CD14-positive monocyte (primary cell): ENCODE measurements at regions not wholly inside any gene's neighbourhood (a gene's known extent, or its start where the extent isn't known, plus 50 kb on each side); places are given as distances from the start of the nearest gene placed in this dataset.
A peak's percentile ranks its signal among the peaks of the same experiment; 100 is the strongest.

Source experiments
- DNase-seq, 3 donors: peaks; one replicate each; pipeline ENCODE4 v3.0.0-alpha.2; 2011 to 2022
- H2AFZ ChIP-seq: 2 replicates; pipeline ENCODE4 v1.6.0; 2012; ENCODE audit warnings: mild to moderate bottlenecking, low read depth, low read length, inconsistent platforms; ENCODE audit not compliant: insufficient read depth, poor library complexity, severe bottlenecking
- H3K27ac ChIP-seq, 2 donors: 1 replicate in 1 of 2; 2 replicates in 1 of 2; pipeline ENCODE4 v1.5.1; 2012 to 2013; ENCODE audit warnings: low read length in 2 of 2, control low read depth in 1 of 2, inconsistent platforms in 1 of 2, low read depth in 1 of 2, mild to moderate bottlenecking in 1 of 2
- H3K27me3 ChIP-seq, 2 donors: one replicate each; pipeline versions ENCODE4 v1.6.0 to v1.6.1; 2011 to 2013; ENCODE audit warnings: low read length in 2 of 2; ENCODE audit not compliant: control insufficient read depth in 2 of 2, insufficient read depth in 2 of 2
- H3K36me3 ChIP-seq, 2 donors: replicated peaks in 1 of 2; 1 replicate in 1 of 2; 2 replicates in 1 of 2; pipeline versions ENCODE4 v1.5.1 to v1.6.1; 2012 to 2013; ENCODE audit warnings: low read length in 2 of 2, control low read depth in 1 of 2, inconsistent platforms in 1 of 2, mild to moderate bottlenecking in 1 of 2; ENCODE audit not compliant: insufficient read depth in 2 of 2, control insufficient read depth in 1 of 2
- H3K4me1 ChIP-seq, 2 donors: 1 replicate in 1 of 2; 2 replicates in 1 of 2; pipeline versions ENCODE4 v1.5.1 to v1.6.1; 2012 to 2013; ENCODE audit warnings: low read length in 2 of 2, control low read depth in 1 of 2, inconsistent platforms in 1 of 2, mild to moderate bottlenecking in 1 of 2, moderate library complexity in 1 of 2; ENCODE audit not compliant: insufficient read depth in 2 of 2, control insufficient read depth in 1 of 2
- H3K4me2 ChIP-seq: replicated peaks from 2 replicates; pipeline ENCODE3; 2012; ENCODE audit warnings: low read length, moderate library complexity, mild to moderate bottlenecking; ENCODE audit not compliant: poor library complexity, severe bottlenecking; ENCODE audit errors: extremely low read depth
- H3K4me3 ChIP-seq, 3 experiments: fragments of 200-600 bp in 1 of 3; sonication (generic) in 1 of 3; replicated peaks in 1 of 3; 1 replicate in 2 of 3; 2 replicates in 1 of 3; pipeline ENCODE4 v1.5.1; 2011 to 2013; ENCODE audit warnings: low read length in 3 of 3, mild to moderate bottlenecking in 3 of 3, control low read depth in 2 of 3, low read depth in 2 of 3, inconsistent platforms in 1 of 3, moderate library complexity in 1 of 3
- H3K79me2 ChIP-seq: 2 replicates; pipeline ENCODE4 v1.6.0; 2012; ENCODE audit warnings: mild to moderate bottlenecking, control low read depth, inconsistent platforms, low read length, moderate library complexity; ENCODE audit not compliant: insufficient read depth
- H3K9ac ChIP-seq: 2 replicates; pipeline ENCODE4 v1.6.0; 2017; ENCODE audit warnings: low read length, mild to moderate bottlenecking; ENCODE audit not compliant: insufficient read depth, poor library complexity, severe bottlenecking
- H3K9me3 ChIP-seq, 2 donors: replicated peaks in 1 of 2; 1 replicate in 1 of 2; 2 replicates in 1 of 2; pipeline versions ENCODE4 v1.5.1 to v1.6.1; 2012 to 2013; ENCODE audit warnings: low read length in 2 of 2, control low read depth in 1 of 2; ENCODE audit not compliant: control insufficient read depth in 1 of 2, insufficient read depth in 1 of 2
- H4K20me1 ChIP-seq: 2 replicates; pipeline ENCODE4 v1.6.0; 2012; ENCODE audit warnings: mild to moderate bottlenecking, low read length, control low read depth, moderate library complexity; ENCODE audit not compliant: insufficient read depth
- H3K27ac Mint-ChIP-seq, 7 donors: one replicate each; pipeline ENCODE4 v1.8.0; 2020; ENCODE audit warnings: mild to moderate bottlenecking in 7 of 7, mixed read lengths in 7 of 7, moderate library complexity in 6 of 7, inconsistent platforms in 2 of 7
- H3K27me3 Mint-ChIP-seq, 3 donors: one replicate each; pipeline ENCODE4 v1.8.0; 2021 to 2022; ENCODE audit warnings: low read depth in 3 of 3, mild to moderate bottlenecking in 3 of 3, mixed read lengths in 3 of 3, moderate library complexity in 3 of 3, inconsistent platforms in 1 of 3
- H3K36me3 Mint-ChIP-seq, 2 donors: one replicate each; pipeline ENCODE4 v1.8.0; 2020; ENCODE audit warnings: mixed read lengths in 2 of 2, inconsistent platforms in 1 of 2, mild to moderate bottlenecking in 1 of 2
- H3K4me1 Mint-ChIP-seq: one replicate; pipeline ENCODE4 v1.8.0; 2020; ENCODE audit warnings: mild to moderate bottlenecking, mixed read lengths
- H3K4me3 Mint-ChIP-seq, 2 donors: one replicate each; pipeline ENCODE4 v1.8.0; 2020; ENCODE audit warnings: mild to moderate bottlenecking in 2 of 2, mixed read lengths in 2 of 2, moderate library complexity in 1 of 2
- H3K9me3 Mint-ChIP-seq, 7 donors: one replicate each; pipeline ENCODE4 v1.8.0; 2020 to 2022; ENCODE audit warnings: mixed read lengths in 7 of 7, mild to moderate bottlenecking in 6 of 7, moderate library complexity in 6 of 7, inconsistent platforms in 2 of 7
- WGBS: methylation state at CpG from one replicate; pipeline ENCODE4 v1.1.5; 2013; ENCODE audit warnings: missing lambda C conversion rate; ENCODE audit not compliant: insufficient coverage; 5-methylcytosine and 5-hydroxymethylcytosine counted together
- intact Hi-C, 2 donors: fragments of 100-400 bp; cut with micrococcal nuclease; formaldehyde crosslinking; loops; one replicate each; pipeline versions ENCODE4 v1.15.0 to v1.15.1; 2023
- TF ChIP-seq, protein P1 (sequence below): fragments of 200-600 bp; IDR thresholded peaks from one replicate; pipeline ENCODE4 v1.8.0; 2022; ENCODE audit warnings: antibody characterized with exemption, mild to moderate bottlenecking

DNA sequence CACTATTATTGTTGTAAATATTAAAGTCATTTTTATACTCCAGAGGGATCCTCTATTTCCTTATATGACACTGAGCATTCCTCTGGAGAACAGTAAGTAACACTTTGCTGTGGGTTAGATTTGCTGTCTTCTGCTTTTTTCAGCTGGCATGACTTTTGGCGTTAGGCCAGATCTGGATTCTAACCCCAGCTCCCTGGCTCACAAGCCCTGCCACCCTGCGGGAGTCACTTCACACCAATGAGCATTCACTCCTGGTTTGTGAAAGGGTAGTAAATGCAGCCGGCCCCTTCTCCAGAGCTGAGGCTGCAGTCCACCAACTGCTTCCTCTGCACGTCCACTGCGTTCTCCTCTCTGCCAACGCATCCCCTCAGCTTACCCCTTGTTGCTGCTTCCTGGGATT lies 373.8 kb upstream of the RAB6C start:
- Mint-ChIP-seq H3K4me3 (no peak overlapping the region), H3K4me1 (no peaks in the 10 kb centered on the region), H3K9me3 (peaks cover 0 to 13% (median 8%) of the 10 kb centered on the region in 7 donors), H3K27me3 (peaks cover 0 to 4% (median 0%) of the 10 kb centered on the region in 3 donors), H3K27ac (peak overlapping the region in 1 of 7 donors; percentile 36), H3K36me3 (no peaks in the 10 kb centered on the region)
- Histone ChIP-seq H4K20me1 (no peaks in the 10 kb centered on the region), H2AFZ (no peak overlapping the region), H3K79me2 (no peaks in the 10 kb centered on the region), H3K9ac (no peak overlapping the region), H3K27me3 (no peaks in the 10 kb centered on the region), H3K36me3 (no peaks in the 10 kb centered on the region), H3K9me3 (peaks cover 0 to 8% of the 10 kb centered on the region in 2 donors), H3K4me3 (no peak overlapping the region), H3K4me2 (no peak overlapping the region), H3K4me1 (no peaks in the 10 kb centered on the region), H3K27ac (no peak overlapping the region)
- TF ChIP-seq, protein P1, sequence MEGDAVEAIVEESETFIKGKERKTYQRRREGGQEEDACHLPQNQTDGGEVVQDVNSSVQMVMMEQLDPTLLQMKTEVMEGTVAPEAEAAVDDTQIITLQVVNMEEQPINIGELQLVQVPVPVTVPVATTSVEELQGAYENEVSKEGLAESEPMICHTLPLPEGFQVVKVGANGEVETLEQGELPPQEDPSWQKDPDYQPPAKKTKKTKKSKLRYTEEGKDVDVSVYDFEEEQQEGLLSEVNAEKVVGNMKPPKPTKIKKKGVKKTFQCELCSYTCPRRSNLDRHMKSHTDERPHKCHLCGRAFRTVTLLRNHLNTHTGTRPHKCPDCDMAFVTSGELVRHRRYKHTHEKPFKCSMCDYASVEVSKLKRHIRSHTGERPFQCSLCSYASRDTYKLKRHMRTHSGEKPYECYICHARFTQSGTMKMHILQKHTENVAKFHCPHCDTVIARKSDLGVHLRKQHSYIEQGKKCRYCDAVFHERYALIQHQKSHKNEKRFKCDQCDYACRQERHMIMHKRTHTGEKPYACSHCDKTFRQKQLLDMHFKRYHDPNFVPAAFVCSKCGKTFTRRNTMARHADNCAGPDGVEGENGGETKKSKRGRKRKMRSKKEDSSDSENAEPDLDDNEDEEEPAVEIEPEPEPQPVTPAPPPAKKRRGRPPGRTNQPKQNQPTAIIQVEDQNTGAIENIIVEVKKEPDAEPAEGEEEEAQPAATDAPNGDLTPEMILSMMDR = no peak
- DNase-seq = no peak
- intact Hi-C loops = no loop called here
- WGBS = 72% methylated on average over 4 of the region's 6 CpGs

DNA sequence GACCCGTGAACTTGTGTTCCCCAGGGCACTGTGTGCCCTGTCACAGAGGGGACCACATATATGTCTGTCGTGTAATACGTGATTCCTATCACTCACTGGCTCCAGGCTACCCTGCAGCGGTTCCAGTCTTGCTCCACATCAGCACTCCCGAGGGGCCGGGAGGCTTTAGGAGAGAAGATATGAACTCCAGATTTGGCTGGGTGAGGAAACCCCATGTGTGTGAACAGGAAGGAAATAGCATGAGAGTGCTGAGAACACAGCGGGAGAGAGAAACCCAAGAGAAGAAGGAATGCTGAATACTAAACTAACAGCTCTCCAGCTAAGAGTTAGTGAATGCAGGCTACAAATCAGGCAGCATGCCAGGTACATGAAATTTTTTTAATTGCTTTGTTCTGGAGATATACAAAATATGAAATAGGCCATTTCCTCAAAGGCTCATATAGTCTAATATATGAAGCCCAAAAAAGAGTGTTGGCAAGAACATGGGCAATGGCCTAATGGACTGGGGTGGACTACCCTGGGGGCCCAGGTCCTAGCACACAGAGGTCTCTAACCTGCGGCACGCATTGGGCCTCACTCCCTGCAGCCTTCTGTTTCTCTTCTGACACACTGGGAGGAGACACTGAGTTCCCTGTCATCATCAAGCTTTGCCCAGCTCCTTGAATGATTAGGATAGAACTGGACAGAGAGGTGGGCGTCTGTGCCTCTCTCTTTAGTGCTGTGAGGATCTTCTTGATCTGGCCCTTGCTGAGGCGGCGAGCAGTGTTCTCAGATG lies 372.8 kb upstream of the RAB6C start:
- Mint-ChIP-seq H3K27ac (no peak overlapping the region), H3K4me1 (no peaks in the 10 kb centered on the region), H3K4me3 (no peak overlapping the region), H3K9me3 (peaks cover 0 to 10% (median 8%) of the 10 kb centered on the region in 7 donors), H3K27me3 (peaks cover 0 to 4% (median 0%) of the 10 kb centered on the region in 3 donors), H3K36me3 (no peaks in the 10 kb centered on the region)
- peaks cover 0 to 8% of the 10 kb centered on the region in 2 donors for H3K9me3 ChIP-seq
- intact Hi-C loops = no loop called here
- no peak for DNase-seq
- H2AFZ ChIP-seq = no peak overlapping the region
- no peaks in the 10 kb centered on the region for H3K36me3 ChIP-seq
- TF ChIP-seq, protein P1 = no peak
- H3K9ac ChIP-seq = no peak overlapping the region
- no peak overlapping the region for H3K4me2 ChIP-seq
- no peaks in the 10 kb centered on the region for H4K20me1 ChIP-seq
- 49% methylated on average over 7 of the region's 12 CpGs for WGBS
- H3K27me3 ChIP-seq = no peaks in the 10 kb centered on the region
- no peaks in the 10 kb centered on the region for H3K79me2 ChIP-seq
- H3K4me3 ChIP-seq = no peak overlapping the region
- no peaks in the 10 kb centered on the region for H3K4me1 ChIP-seq
- no peak overlapping the region for H3K27ac ChIP-seq
